Activated T-cell treated with anti-CD3 and anti-CD28 coated beads, Interleukin-2, amount 50 U/mL, for 24 hours (primary cell): ENCODE measurements at regions not wholly inside any gene's neighbourhood (a gene's known extent, or its start where the extent isn't known, plus 50 kb on each side); places are given as distances from the start of the nearest gene placed in this dataset.

Source experiments
- DNase-seq: peaks from one replicate; pipeline ENCODE4 v3.0.0-alpha.2; 2020
- H3K27ac Mint-ChIP-seq: 2 replicates; pipeline ENCODE4 v1.8.0; 2020; ENCODE audit warnings: mild to moderate bottlenecking, mixed read lengths
- H3K27me3 Mint-ChIP-seq: 2 replicates; pipeline ENCODE4 v1.8.0; 2020; ENCODE audit warnings: mixed read lengths
- H3K36me3 Mint-ChIP-seq: 2 replicates; pipeline ENCODE4 v1.8.0; 2020; ENCODE audit warnings: low read depth, mixed read lengths
- H3K4me1 Mint-ChIP-seq: 2 replicates; pipeline ENCODE4 v1.8.0; 2020; ENCODE audit warnings: low read depth, mixed read lengths
- H3K4me3 Mint-ChIP-seq: 2 replicates; pipeline ENCODE4 v1.8.0; 2020; ENCODE audit warnings: mild to moderate bottlenecking, moderate library complexity, mixed read lengths
- H3K9me3 Mint-ChIP-seq: 2 replicates; pipeline ENCODE4 v1.8.0; 2020; ENCODE audit warnings: mixed read lengths

DNA sequence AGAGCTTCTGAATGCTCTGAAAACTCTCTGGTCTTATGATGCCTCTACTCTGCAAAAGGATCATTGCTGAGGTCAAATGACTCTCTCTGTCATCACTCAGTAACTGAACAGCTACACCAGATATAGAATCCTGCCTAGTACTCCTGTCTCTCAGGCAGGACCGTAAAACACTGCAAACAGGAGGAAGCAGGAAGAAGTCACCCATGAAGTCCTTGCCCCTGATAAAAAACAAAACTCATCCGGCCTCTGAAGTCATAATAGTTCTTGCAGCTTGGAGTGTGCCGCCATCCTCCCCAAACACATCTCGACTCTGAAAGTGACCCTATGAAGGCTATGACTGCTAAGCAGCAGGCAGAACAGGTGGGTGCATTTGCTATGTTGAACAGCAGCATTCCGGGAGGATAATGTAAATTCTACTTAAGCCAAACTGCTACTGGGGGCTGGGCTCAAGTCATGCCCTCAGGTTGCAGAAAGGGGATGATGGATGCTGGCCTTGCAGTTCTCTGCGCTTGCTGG is 81.9 kb upstream of the FAM169A start:
- H3K4me1 Mint-ChIP-seq: peaks cover 11% of the 10 kb centered on the region
- H3K27me3 Mint-ChIP-seq: peaks cover 29% of the 10 kb centered on the region
- no peaks in the 10 kb centered on the region for H3K9me3 Mint-ChIP-seq
- no peak overlapping the region for H3K4me3 Mint-ChIP-seq
- H3K27ac Mint-ChIP-seq: no peak overlapping the region
- no peak for DNase-seq
- no peaks in the 10 kb centered on the region for H3K36me3 Mint-ChIP-seq

DNA sequence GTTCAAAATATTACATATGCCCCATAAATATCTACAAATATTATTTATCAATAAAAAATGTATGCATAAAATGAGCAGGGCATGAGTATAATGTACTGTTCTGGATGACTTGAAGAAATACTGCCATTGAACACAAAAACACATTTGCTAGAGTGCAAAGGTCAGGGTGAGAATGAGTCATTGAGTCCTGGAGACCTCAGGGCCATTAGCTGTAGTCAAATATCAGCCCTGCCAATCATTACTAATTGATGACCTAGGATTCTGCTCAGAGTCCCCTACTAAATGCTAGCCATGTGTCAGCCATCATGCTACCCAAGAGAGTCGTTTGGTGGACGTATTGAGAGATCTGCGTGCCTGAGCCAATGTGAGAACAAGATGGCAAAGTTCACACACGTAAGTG is 80.3 kb upstream of the FAM169A start:
- H3K4me1 Mint-ChIP-seq: peaks cover 11% of the 10 kb centered on the region
- no peak overlapping the region for H3K4me3 Mint-ChIP-seq
- no peak for DNase-seq
- H3K36me3 Mint-ChIP-seq: no peaks in the 10 kb centered on the region
- no peak overlapping the region for H3K27ac Mint-ChIP-seq
- H3K27me3 Mint-ChIP-seq: peaks cover 29% of the 10 kb centered on the region
- no peaks in the 10 kb centered on the region for H3K9me3 Mint-ChIP-seq

DNA sequence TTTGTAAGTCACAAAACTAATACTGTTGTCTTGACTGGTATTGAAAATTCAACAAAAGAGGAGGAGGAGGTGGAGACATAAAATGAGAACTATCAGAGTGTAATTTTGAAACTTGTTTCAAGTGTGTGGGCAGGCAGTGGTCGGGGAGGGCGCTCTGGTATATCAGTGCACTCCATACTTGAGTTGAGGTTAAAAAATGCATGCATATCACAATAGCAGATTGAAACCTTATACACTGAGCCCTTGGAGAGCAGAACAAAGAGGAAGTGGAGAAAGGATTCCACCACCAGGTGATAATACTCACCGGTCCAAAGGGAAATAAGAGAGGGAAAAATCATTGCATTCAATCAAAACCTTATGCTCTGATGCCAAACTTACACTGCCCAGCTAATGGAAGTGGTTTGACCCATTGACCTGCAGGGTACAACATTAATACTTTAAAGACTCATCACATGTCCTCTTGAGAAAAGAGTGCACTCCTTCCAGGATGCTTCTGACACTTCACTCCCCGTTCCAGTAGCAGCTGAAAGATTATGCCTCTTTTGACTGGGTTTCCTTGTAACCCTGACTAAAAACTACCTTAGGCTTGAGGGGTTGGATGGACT is 79.5 kb upstream of the FAM169A start:
- peak; percentile 41 for DNase-seq
- Mint-ChIP-seq H3K9me3 (no peaks in the 10 kb centered on the region), H3K4me3 (no peak overlapping the region), H3K36me3 (no peaks in the 10 kb centered on the region), H3K27me3 (peaks cover 29% of the 10 kb centered on the region), H3K4me1 (peaks cover 11% of the 10 kb centered on the region), H3K27ac (no peak overlapping the region)

DNA sequence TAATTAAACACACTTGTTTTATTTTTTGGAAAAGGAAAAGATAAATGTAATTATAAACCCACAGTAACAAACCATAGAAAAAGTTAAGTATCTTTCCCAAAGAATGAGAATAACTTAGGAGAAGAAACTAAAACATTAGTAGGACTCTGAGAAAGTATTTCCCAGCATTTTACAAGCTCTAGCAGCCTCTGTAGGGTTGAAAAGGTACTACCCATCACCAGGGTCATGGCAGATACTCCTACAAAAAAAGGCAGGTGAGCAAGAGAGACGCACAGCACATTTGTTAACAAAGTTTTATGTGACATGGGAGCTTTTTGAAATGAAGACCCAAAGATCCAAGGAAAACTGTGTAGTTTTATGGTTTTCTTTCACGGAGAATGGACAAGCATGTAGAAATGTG is 77.7 kb upstream of the FAM169A start:
- Mint-ChIP-seq H3K27me3 (peaks cover 24% of the 10 kb centered on the region), H3K9me3 (no peaks in the 10 kb centered on the region), H3K4me1 (peaks cover 11% of the 10 kb centered on the region), H3K4me3 (no peak overlapping the region), H3K36me3 (no peaks in the 10 kb centered on the region), H3K27ac (no peak overlapping the region)
- no peak for DNase-seq

DNA sequence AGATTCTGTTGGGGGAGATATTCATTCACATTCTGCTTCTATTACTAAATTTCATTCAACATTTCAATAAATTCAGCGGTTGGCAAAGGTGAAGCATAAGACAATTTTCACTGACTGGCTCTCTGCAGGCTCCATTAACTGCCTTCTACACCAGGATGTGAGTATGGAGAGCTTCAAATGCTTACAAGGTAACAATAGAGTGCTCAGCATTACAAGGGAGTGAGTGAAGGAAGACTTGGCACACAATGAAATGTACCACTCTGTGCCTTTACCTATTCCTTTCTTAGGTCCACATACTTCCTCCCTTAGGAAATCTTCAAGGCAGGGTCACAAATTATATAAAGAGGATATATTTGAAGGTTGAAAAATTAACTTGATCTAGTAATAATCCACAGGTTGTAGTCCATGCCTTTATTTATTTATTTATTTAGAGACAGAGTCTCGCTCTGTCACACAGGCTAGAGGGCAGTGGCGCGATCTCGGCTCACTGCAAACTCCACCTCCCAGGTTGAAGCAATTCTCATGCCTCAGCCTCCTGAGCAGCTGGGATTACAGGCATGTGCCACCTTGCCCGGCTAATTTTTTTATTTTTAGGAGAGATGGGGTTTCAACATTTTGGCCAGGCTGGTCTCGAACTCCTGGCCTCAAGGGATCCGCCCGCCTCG is 76.6 kb upstream of the FAM169A start:
- Mint-ChIP-seq H3K4me1 (peaks cover 20% of the 10 kb centered on the region), H3K4me3 (no peak overlapping the region), H3K9me3 (no peaks in the 10 kb centered on the region), H3K36me3 (no peaks in the 10 kb centered on the region), H3K27ac (no peak overlapping the region), H3K27me3 (peaks cover 16% of the 10 kb centered on the region)
- no peak for DNase-seq

DNA sequence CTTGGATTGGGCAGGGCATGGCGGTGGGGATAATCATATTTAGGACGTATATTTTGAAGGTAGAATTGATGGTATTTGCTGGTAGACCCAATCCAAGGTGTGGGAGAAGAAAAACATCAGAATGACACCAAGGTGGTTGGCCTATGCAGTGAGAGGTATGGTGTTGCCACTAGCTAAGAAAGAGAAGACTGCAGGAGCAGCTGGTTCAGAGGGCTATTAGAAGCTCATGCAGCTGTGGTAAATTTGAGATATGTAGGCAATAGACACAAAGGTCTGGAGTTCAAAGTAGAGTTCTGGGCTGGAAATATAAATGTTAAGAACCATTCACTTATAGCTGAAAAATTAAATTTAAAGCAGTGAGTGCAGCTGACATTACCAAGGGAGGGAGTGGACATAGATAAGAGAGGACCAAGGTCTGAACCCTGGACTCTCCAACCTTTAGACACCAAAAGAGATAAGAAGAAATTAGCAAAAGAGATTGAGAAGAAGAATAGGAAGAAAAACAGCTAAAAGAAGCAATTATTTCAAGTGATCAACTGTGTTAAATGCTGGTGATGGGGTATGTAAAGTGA is 74.7 kb upstream of the FAM169A start:
- H3K4me1 Mint-ChIP-seq: peaks cover 26% of the 10 kb centered on the region
- H3K4me3 Mint-ChIP-seq: no peak overlapping the region
- no peak for DNase-seq
- peaks cover 11% of the 10 kb centered on the region for H3K27me3 Mint-ChIP-seq
- H3K9me3 Mint-ChIP-seq: no peaks in the 10 kb centered on the region
- H3K27ac Mint-ChIP-seq: no peak overlapping the region
- no peaks in the 10 kb centered on the region for H3K36me3 Mint-ChIP-seq

DNA sequence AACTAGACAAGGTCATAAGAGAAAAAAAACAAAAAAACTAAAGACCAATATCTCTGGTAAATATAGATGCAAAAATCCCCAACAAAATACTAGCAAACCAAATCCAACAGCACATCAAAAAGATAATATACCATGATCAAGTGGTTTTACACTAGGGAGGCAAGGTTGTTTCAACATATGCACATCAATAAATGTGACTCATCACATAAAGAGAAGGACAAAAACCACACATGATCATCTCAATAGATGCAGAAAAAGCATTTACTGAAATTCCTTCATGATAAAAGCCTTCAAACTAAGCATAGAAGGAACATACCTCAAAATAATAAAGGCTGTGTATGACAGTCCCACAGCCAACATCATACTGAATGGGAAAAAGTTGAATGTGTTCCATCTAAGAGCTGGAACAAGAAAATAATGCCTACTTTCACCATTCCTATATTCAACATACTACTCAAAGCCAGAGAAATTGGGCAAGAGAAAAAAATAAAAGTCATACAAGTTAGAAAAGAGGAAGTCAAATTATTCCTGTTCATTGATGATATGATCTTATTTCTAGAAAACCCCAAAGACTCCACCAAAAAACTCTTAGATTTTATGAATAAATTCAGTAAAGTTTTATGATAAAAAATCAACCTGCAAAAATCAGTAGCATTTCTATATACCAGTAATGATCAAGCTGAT is 72.2 kb upstream of the FAM169A start:
- no peak for DNase-seq
- peaks cover 36% of the 10 kb centered on the region for H3K4me1 Mint-ChIP-seq
- no peak overlapping the region for H3K27ac Mint-ChIP-seq
- peaks cover 5% of the 10 kb centered on the region for H3K27me3 Mint-ChIP-seq
- no peaks in the 10 kb centered on the region for H3K36me3 Mint-ChIP-seq
- H3K4me3 Mint-ChIP-seq: no peak overlapping the region
- no peaks in the 10 kb centered on the region for H3K9me3 Mint-ChIP-seq

DNA sequence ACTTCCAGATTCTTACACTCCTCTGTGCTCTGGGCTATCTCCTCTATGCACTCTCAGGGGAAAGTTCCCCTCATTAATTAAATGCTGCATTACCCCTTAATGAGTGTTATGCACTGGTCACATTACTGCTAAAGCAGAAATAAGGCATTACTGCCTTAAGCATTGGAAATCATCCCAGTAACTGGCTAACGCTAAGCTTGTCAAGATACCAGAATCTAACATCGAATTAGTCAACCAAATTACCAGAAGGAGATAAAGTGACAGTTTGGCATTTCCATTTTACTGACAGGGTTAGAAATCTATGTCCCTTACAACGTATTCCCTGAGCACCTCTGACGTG is 69.5 kb upstream of the FAM169A start:
- no peaks in the 10 kb centered on the region for H3K9me3 Mint-ChIP-seq
- no peak for DNase-seq
- peaks cover 8% of the 10 kb centered on the region for H3K27me3 Mint-ChIP-seq
- H3K4me1 Mint-ChIP-seq: peaks cover 36% of the 10 kb centered on the region
- H3K4me3 Mint-ChIP-seq: peak overlapping the region; percentile 50
- peak overlapping the region; percentile 78 for H3K27ac Mint-ChIP-seq
- no peaks in the 10 kb centered on the region for H3K36me3 Mint-ChIP-seq

DNA sequence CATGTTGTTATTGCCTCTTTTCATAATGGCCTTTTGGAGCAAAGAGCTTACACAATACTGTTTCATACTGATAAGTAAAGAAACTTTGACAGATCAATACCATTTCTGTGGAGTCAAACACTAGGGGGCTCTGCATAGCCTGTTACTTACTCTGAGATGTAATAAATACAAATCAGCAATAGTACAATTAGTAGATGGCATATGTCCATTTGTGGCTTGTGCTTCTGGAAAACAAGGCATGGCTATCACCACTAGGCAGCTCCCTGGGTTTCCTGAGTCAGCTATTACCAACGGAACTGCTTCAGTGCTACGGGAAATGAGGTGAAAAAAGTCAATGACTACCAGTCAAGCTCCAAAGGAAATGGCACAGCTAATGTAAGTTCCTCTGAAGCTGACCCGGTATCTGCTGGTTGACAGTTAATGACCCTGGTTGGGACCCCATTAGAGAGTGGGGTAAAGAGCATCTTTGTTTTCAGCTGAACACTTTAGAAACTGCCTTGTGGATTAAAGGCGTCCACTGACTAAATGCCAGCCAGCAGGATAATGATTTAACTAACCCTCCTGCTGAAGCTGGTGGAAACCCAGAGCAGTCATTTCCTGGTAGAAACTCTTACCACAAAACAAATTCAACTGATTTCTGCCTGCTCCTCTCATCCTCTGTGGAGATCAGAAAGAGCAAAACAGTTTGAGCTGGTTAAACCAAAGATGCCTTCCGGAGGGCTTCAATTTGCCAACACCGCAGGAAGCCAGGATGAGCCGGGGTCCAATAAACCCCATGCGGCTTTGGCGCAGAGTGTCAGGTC is 69.0 kb upstream of the FAM169A start:
- H3K27me3 Mint-ChIP-seq: peaks cover 8% of the 10 kb centered on the region
- no peaks in the 10 kb centered on the region for H3K36me3 Mint-ChIP-seq
- H3K27ac Mint-ChIP-seq: peak overlapping the region; percentile 78
- peak; percentile 48 for DNase-seq
- peaks cover 36% of the 10 kb centered on the region for H3K4me1 Mint-ChIP-seq
- peak overlapping the region; percentile 50 for H3K4me3 Mint-ChIP-seq
- no peaks in the 10 kb centered on the region for H3K9me3 Mint-ChIP-seq

DNA sequence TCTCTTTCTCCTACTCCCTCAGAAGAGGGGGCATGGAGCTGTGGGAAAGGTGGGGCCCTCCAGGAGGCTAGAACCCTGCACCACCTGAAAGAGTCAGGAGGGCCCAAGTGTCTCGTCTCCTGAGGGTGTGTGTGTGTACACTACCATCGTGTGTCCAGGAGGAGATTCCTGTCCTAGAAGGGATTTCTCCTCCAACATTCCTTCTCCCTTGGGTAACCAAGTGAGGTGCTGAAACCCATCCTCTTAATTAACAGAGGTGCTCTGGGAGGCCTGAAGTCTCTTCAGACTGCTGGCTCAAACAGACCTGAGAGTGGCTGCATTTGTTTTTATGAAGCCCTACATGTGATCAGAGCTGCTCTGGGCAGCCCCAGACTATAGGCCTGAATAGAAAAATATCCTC is 61.1 kb upstream of the FAM169A start:
- H3K27ac Mint-ChIP-seq: no peak overlapping the region
- DNase-seq: no peak
- H3K36me3 Mint-ChIP-seq: no peaks in the 10 kb centered on the region
- H3K4me1 Mint-ChIP-seq: no peaks in the 10 kb centered on the region
- no peaks in the 10 kb centered on the region for H3K9me3 Mint-ChIP-seq
- H3K4me3 Mint-ChIP-seq: no peak overlapping the region
- peaks cover 4% of the 10 kb centered on the region for H3K27me3 Mint-ChIP-seq

DNA sequence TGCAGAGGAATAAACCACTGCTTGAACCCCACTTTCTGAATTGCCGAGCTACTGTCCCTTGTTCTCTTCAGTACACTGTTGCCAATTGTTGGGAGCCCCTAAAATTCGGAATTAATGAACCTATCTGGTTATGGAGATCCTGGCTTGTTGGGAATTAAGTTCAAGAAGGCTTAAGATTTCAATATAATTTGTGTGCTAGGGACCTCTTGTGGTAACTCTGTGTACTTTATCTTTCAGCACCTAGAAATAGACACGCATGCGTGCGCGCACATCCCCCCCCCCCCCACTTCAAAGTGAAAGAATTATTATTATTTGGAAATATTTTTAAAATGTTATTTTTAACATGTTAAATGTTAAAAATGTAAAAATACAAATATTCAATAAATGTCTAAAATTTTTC is 53.3 kb upstream of the FAM169A start:
- H3K27me3 Mint-ChIP-seq: peaks cover 3% of the 10 kb centered on the region
- no peaks in the 10 kb centered on the region for H3K9me3 Mint-ChIP-seq
- DNase-seq: no peak
- no peaks in the 10 kb centered on the region for H3K4me1 Mint-ChIP-seq
- no peaks in the 10 kb centered on the region for H3K36me3 Mint-ChIP-seq
- H3K27ac Mint-ChIP-seq: no peak overlapping the region
- H3K4me3 Mint-ChIP-seq: no peak overlapping the region

DNA sequence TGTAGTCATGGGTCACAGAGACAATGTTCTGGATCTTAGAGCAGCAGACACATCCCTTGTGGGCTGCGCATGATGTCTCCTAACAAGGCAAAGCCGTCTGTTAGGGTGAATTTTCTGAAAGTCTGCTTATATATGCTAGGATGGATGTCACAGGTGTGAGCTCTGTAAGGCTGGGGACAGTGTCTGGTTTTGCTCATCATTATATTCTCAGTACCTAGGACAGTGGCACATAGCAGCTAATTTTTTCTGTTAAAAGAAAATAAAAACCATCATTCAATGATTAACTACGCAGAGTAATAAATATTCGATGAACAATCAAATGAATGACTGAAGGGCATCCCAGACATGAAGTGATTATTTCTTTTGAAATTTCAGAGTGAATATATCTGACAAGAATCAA is 52.9 kb upstream of the FAM169A start:
- no peak for DNase-seq
- no peak overlapping the region for H3K4me3 Mint-ChIP-seq
- no peaks in the 10 kb centered on the region for H3K4me1 Mint-ChIP-seq
- H3K9me3 Mint-ChIP-seq: no peaks in the 10 kb centered on the region
- no peaks in the 10 kb centered on the region for H3K36me3 Mint-ChIP-seq
- H3K27ac Mint-ChIP-seq: no peak overlapping the region
- peaks cover 4% of the 10 kb centered on the region for H3K27me3 Mint-ChIP-seq

DNA sequence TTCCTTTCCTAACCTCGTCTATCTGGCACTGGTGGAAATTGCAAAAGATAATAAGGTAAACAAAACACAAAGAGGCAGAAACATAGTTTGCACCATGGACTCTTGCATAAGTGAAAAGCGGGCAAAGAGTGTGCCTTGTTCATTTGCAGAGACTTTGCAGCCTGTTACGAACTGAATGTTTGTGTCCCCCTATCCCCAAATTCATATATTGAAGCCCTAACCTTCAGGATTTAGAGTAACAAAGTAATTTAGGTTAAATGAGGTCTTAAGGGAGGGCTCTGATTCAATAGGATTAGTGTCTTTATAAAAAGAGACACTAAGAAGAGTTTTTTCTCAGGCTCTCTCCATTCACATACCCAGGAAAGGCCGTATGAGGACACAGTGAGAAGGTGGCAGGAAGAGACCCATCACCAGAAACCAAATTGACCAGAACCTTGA is 52.1 kb upstream of the FAM169A start:
- peaks cover 6% of the 10 kb centered on the region for H3K27me3 Mint-ChIP-seq
- no peak overlapping the region for H3K4me3 Mint-ChIP-seq
- H3K36me3 Mint-ChIP-seq: no peaks in the 10 kb centered on the region
- no peaks in the 10 kb centered on the region for H3K9me3 Mint-ChIP-seq
- no peak overlapping the region for H3K27ac Mint-ChIP-seq
- H3K4me1 Mint-ChIP-seq: no peaks in the 10 kb centered on the region
- DNase-seq: no peak
